ENCODE measurements at regions not wholly inside any gene's neighbourhood (a gene's known extent, or its start where the extent isn't known, plus 50 kb on each side); places are given as distances from the start of the nearest gene placed in this dataset.

DNA sequence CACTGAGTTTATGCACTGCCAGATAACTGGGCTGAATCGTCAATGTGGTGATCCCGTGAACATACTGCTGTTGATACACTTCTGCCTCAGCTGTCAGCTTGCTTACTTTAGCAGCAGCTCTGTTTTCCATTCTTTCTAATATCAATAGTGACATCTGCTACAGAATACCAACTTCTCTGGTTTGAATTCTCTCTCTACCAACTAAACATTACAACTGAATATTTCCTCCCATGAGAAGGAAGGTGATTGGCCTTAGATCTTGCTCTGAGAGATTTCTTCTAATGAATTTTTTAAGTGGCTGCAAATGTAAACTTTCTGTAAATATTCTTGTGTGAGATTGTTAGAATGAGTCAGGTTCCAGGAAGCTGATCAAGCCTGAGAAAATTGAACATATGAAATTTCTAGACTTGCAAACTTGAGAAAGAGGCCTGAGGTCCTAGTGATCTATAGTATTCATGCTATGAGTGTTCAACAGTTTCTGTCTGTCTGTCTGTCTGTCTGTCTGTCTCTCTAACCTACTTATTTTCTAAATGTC, 205.5 kb upstream of the CDKN2B start:
- TF ChIP-seq, protein P1, sequence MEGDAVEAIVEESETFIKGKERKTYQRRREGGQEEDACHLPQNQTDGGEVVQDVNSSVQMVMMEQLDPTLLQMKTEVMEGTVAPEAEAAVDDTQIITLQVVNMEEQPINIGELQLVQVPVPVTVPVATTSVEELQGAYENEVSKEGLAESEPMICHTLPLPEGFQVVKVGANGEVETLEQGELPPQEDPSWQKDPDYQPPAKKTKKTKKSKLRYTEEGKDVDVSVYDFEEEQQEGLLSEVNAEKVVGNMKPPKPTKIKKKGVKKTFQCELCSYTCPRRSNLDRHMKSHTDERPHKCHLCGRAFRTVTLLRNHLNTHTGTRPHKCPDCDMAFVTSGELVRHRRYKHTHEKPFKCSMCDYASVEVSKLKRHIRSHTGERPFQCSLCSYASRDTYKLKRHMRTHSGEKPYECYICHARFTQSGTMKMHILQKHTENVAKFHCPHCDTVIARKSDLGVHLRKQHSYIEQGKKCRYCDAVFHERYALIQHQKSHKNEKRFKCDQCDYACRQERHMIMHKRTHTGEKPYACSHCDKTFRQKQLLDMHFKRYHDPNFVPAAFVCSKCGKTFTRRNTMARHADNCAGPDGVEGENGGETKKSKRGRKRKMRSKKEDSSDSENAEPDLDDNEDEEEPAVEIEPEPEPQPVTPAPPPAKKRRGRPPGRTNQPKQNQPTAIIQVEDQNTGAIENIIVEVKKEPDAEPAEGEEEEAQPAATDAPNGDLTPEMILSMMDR (conservative IDR thresholded peaks at IDR 0.05 in 1 of 2, IDR thresholded peaks at IDR 0.05 in 1 of 2; ENCODE audit: low read depth in 1 of 2, low read length in 2 of 2): no peak
- TF ChIP-seq EZH2 (IDR thresholded peaks at IDR 0.05; ENCODE audit: low read length, missing control alignments): no peak

Data from fibroblast of lung (primary cell).